GM21360 (cell line): ENCODE measurements at regions not wholly inside any gene's neighbourhood (a gene's known extent, or its start where the extent isn't known, plus 50 kb on each side); places are given as distances from the start of the nearest gene placed in this dataset.

ENCODE experiments used
- ATAC-seq: cut with Tn5 transposase; IDR thresholded peaks from one replicate; pipeline ENCODE4 v1.9.1; 2021; ENCODE audit warnings: mild to moderate bottlenecking, moderate library complexity; ENCODE audit not compliant: unreplicated experiment

- ATAC-seq = no peak
Measured at GRCh38 chr12:118748478-118749380, 232.6 kb upstream of the SRRM4 start.

GRCh38 chr12:118749646-118750045 lies 231.7 kb upstream of the SRRM4 start:
- no peak for ATAC-seq

GRCh38 chr12:118750666-118751065 lies 230.7 kb upstream of the SRRM4 start:
- ATAC-seq = no peak

GRCh38 chr12:118751355-118751754 lies 230.0 kb upstream of the SRRM4 start:
- ATAC-seq = no peak

GRCh38 chr12:118760623-118761022 lies 220.7 kb upstream of the SRRM4 start:
- ATAC-seq = no peak

GRCh38 chr12:118763234-118763633 lies 218.1 kb upstream of the SRRM4 start:
- ATAC-seq = no peak

GRCh38 chr12:118773956-118774723 lies 207.2 kb upstream of the SRRM4 start:
- ATAC-seq = no peak

GRCh38 chr12:118777504-118777903 lies 203.8 kb upstream of the SRRM4 start:
- ATAC-seq = no peak

GRCh38 chr12:118778077-118778476 lies 203.3 kb upstream of the SRRM4 start:
- no peak for ATAC-seq

- ATAC-seq = no peak
Measured at GRCh38 chr12:118780939-118781338, 200.4 kb upstream of the SRRM4 start.

GRCh38 chr12:118781692-118782091 lies 199.6 kb upstream of the SRRM4 start:
- ATAC-seq = no peak

GRCh38 chr12:118783703-118784102 lies 197.6 kb upstream of the SRRM4 start:
- no peak for ATAC-seq

- no peak for ATAC-seq
Measured at GRCh38 chr12:118790578-118790977, 190.8 kb upstream of the SRRM4 start.

- no peak for ATAC-seq
Measured at GRCh38 chr12:118813778-118814357, 167.5 kb upstream of the SRRM4 start.

GRCh38 chr12:118816296-118816695 lies 165.0 kb upstream of the SRRM4 start:
- no peak for ATAC-seq

- no peak for ATAC-seq
Measured at GRCh38 chr12:118821386-118821925, 159.9 kb upstream of the SRRM4 start.

GRCh38 chr12:118822512-118822911 lies 158.8 kb upstream of the SRRM4 start:
- no peak for ATAC-seq

GRCh38 chr12:118827047-118827446 lies 154.3 kb upstream of the SRRM4 start:
- ATAC-seq = no peak

GRCh38 chr12:118827606-118828005 lies 153.7 kb upstream of the SRRM4 start:
- ATAC-seq = no peak

GRCh38 chr12:118830296-118830695 lies 151.0 kb upstream of the SRRM4 start:
- no peak for ATAC-seq

- ATAC-seq = no peak
Measured at GRCh38 chr12:118835926-118836325, 145.4 kb upstream of the SRRM4 start.
